ENCODE measurements at regions not wholly inside any gene's neighbourhood (a gene's known extent, or its start where the extent isn't known, plus 50 kb on each side); places are given as distances from the start of the nearest gene placed in this dataset.

DNA sequence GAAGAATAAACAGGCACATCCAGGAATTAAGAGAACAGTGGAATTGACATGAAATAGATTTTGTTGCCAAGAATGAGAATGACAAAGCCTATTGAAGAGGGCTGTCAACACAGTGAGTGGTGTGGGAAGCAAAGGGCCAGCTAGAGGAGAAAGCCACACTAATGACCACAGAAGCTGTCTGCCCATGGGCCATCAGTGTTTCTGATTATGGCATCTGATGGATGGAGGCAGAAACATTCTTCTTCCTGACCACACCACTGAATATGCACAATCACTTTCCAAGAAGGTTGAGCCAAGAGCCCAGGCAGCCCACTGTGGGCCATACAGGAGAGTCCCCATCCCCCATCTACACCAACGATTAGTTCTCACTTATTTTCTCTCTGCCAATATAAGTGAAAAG, 146.0 kb upstream of the SH3BP4 start:
- ChIA-PET POLR2A (no interaction called here), CTCF (no interaction called here)
- H3K4me3 ChIP-seq (ENCODE audit: low read depth, low read length) = no peak overlapping the region
- TF ChIP-seq, protein P1, sequence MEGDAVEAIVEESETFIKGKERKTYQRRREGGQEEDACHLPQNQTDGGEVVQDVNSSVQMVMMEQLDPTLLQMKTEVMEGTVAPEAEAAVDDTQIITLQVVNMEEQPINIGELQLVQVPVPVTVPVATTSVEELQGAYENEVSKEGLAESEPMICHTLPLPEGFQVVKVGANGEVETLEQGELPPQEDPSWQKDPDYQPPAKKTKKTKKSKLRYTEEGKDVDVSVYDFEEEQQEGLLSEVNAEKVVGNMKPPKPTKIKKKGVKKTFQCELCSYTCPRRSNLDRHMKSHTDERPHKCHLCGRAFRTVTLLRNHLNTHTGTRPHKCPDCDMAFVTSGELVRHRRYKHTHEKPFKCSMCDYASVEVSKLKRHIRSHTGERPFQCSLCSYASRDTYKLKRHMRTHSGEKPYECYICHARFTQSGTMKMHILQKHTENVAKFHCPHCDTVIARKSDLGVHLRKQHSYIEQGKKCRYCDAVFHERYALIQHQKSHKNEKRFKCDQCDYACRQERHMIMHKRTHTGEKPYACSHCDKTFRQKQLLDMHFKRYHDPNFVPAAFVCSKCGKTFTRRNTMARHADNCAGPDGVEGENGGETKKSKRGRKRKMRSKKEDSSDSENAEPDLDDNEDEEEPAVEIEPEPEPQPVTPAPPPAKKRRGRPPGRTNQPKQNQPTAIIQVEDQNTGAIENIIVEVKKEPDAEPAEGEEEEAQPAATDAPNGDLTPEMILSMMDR (IDR thresholded peaks at IDR 0.05; ENCODE audit: insufficient read depth, low read length, missing control alignments) = no peak
- no peak for DNase-seq (ENCODE audit: low read depth, low spot score)

GRCh38 chr2:234804704-234805103, 147.1 kb upstream of the SH3BP4 start:
- TF ChIP-seq, protein P1 (IDR thresholded peaks at IDR 0.05; ENCODE audit: insufficient read depth, low read length, missing control alignments) = no peak
- POLR2A ChIA-PET = no interaction called here
- CTCF ChIA-PET = no interaction called here
- no peak overlapping the region for H3K4me3 ChIP-seq (ENCODE audit: low read depth, low read length)
- no peak for DNase-seq (ENCODE audit: low read depth, low spot score)

GRCh38 chr2:234802845-234803171, 149.0 kb upstream of the SH3BP4 start:
- no peak overlapping the region for H3K4me3 ChIP-seq (ENCODE audit: low read depth, low read length)
- POLR2A ChIA-PET = no interaction called here
- TF ChIP-seq, protein P1 (IDR thresholded peaks at IDR 0.05; ENCODE audit: insufficient read depth, low read length, missing control alignments) = no peak
- no peak for DNase-seq (ENCODE audit: low read depth, low spot score)
- CTCF ChIA-PET = interaction anchor here (1.5 kb wide), 1 partner anchor 14 kb away, joined by 3 read pairs; no protein-coding TSS in a partner anchor

DNA sequence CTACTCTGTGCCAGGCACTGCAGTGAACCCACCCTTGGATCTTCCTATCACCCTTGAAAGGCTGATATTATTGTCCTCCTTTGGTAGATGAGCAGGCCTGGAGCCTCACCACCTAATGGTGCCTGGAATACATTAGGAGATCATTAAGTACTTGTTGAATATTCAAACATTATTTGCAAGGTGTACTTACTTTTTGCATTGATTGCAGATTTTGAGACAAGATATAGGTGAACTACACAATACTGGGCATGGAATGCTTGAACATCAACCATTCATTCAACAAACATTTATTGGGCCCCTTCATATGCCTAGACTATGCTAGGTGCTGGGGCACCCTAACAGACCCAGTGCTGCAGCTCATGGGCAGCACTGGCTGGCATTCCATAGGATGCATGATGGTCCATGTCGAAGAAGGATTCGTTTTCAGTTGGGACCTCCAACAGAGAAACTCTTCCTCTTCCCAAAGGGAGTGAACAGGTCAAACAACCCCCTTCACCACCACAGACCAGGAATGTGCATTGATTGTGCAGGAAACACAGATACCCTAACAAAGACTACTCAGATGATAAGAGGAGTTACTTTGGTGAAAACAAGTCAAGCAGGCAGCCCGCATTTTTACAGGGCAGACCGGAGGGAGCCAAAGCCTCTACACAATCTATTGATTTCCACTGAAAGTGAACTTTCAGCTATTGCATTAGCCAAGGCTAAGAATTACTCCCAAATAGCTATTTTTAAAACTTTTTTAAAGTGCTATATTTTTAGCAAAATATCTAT, 149.6 kb upstream of the SH3BP4 start:
- ChIA-PET POLR2A (no interaction called here), CTCF (interaction anchor here (1.5 kb wide), 1 partner anchor 13 kb away, joined by 3 read pairs; no protein-coding TSS in a partner anchor)
- H3K4me3 ChIP-seq (ENCODE audit: low read depth, low read length) = no peak overlapping the region
- TF ChIP-seq, protein P1 (IDR thresholded peaks at IDR 0.05; ENCODE audit: insufficient read depth, low read length, missing control alignments) = no peak
- DNase-seq (ENCODE audit: low read depth, low spot score) = no peak

GRCh38 chr2:234797566-234798250, 154.1 kb upstream of the SH3BP4 start:
- POLR2A ChIA-PET = no interaction called here
- no peak for DNase-seq (ENCODE audit: low read depth, low spot score)
- CTCF ChIA-PET = interaction anchor here (0.8 to 1.4 kb wide), 4 partner anchors 9 to 319 kb away, joined by 3 to 5 read pairs (median 4); no protein-coding TSS in a partner anchor
- no peak overlapping the region for H3K4me3 ChIP-seq (ENCODE audit: low read depth, low read length)
- TF ChIP-seq, protein P1 (IDR thresholded peaks at IDR 0.05; ENCODE audit: insufficient read depth, low read length, missing control alignments) = no peak

DNA sequence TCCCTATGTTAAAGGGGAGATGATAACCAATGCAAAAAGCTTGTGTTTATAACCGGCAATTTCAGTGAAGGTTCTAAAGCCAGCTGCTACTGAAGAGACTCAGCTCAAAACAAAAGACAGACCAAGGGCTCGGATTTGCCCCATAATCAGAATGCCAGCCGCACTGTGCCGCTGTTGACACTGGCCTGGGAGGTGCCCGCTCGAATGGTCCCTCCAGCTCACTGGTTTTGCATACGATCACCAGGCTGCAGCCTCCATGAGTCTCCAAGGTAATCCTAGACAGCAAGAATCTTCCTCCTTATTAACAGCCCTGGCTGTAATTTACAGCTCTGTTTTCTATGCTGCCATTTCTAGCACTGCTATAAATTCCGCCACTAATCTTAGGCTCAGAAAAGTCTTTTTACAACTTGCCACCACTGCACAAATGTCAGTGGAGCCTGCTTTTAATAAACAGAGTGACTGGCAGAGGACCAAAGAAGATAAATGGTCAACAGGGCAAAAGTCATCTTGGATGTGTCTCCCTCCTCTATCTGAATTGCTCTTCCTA, 155.7 kb upstream of the SH3BP4 start:
- TF ChIP-seq, protein P1 (IDR thresholded peaks at IDR 0.05; ENCODE audit: insufficient read depth, low read length, missing control alignments) = no peak
- no peak overlapping the region for H3K4me3 ChIP-seq (ENCODE audit: low read depth, low read length)
- ChIA-PET POLR2A (no interaction called here), CTCF (no interaction called here)
- no peak for DNase-seq (ENCODE audit: low read depth, low spot score)
